HEK293 (cell line): ENCODE measurements at regions not wholly inside any gene's neighbourhood (a gene's known extent, or its start where the extent isn't known, plus 50 kb on each side); places are given as distances from the start of the nearest gene placed in this dataset.
A peak's percentile ranks its signal among the peaks of the same experiment; 100 is the strongest.

Experiments
- CTCF ChIA-PET: fragments of 350-600 bp; formaldehyde crosslinking; extraction: SDS; loops from one replicate; lab custom pipeline; 2021; ENCODE audit warnings: antibody characterized with exemption; lab: Yijun Ruan, JAX
- POLR2A ChIA-PET: fragments of 300-600 bp; formaldehyde crosslinking; extraction: SDS; loops from one replicate; lab custom pipeline; 2020; ENCODE audit warnings: antibody characterized with exemption, inconsistent platforms; lab: Yijun Ruan, JAX
- H3K27ac ChIP-seq: fragments of 200-500 bp; sonication (Bioruptor generic); 2 replicates; pipeline ENCODE4 v1.5.1; 2014; ENCODE audit warnings: low read depth, low read length, control low read depth, inconsistent platforms; ENCODE audit errors: extremely low read depth
- H3K36me3 ChIP-seq, 2 experiments: fragments of 200-500 bp in 1 of 2; sonication (Bioruptor generic) in 1 of 2; 1 replicate in 1 of 2; 2 replicates in 1 of 2; pipeline ENCODE4 v1.5.1; 2014 to 2017; ENCODE audit warnings: inconsistent platforms in 2 of 2, low read length in 2 of 2; ENCODE audit not compliant: control insufficient read depth in 2 of 2, insufficient read depth in 1 of 2
- H3K4me1 ChIP-seq: fragments of 200-500 bp; sonication (Bioruptor generic); 2 replicates; pipeline ENCODE4 v1.5.1; 2014; ENCODE audit warnings: mild to moderate bottlenecking, low read length, inconsistent platforms; ENCODE audit not compliant: control insufficient read depth, insufficient read depth
- H3K4me3 ChIP-seq: 2 replicates; pipeline ENCODE4 v1.5.1; 2011; ENCODE audit warnings: low read depth, mild to moderate bottlenecking, control low read depth, low read length, moderate library complexity
- H3K9me3 ChIP-seq: fragments of 200-500 bp; sonication (Bioruptor generic); 2 replicates; pipeline ENCODE4 v1.5.1; 2014; ENCODE audit warnings: low read depth, low read length, inconsistent platforms; ENCODE audit not compliant: control insufficient read depth, insufficient read depth
- EGR2 ChIP-seq: fragments of 450-650 bp; formaldehyde crosslinking; IDR thresholded peaks from 2 replicates; pipeline ENCODE4 v1.5.1; 2016; ENCODE audit warnings: low read depth, missing biosample characterization, missing genetic modification characterization
- IKZF3 ChIP-seq: fragments of 450-650 bp; IDR thresholded peaks from 2 replicates; pipeline ENCODE4 v1.5.0; 2018; ENCODE audit warnings: missing biosample characterization, mild to moderate bottlenecking, missing genetic modification characterization, moderate library complexity
- MEIS1 ChIP-seq: sonication (generic); formaldehyde crosslinking; IDR thresholded peaks from 2 replicates; pipeline ENCODE4 v1.8.1; 2022; ENCODE audit warnings: missing genetic modification reagents, mild to moderate bottlenecking, borderline replicate concordance
- MYNN ChIP-seq: fragments of 450-650 bp; formaldehyde crosslinking; IDR thresholded peaks from 2 replicates; pipeline ENCODE4 v1.5.1; 2016; ENCODE audit warnings: missing biosample characterization, missing genetic modification characterization, borderline replicate concordance
- MZF1 ChIP-seq: fragments of 450-650 bp; formaldehyde crosslinking; IDR thresholded peaks from 2 replicates; pipeline ENCODE4 v1.5.1; 2017; ENCODE audit warnings: missing biosample characterization, missing genetic modification characterization, borderline replicate concordance
- OVOL3 ChIP-seq: fragments of 450-650 bp; formaldehyde crosslinking; IDR thresholded peaks from 2 replicates; pipeline ENCODE4 v1.5.1; 2016; ENCODE audit warnings: missing biosample characterization, missing genetic modification characterization
- PRDM6 ChIP-seq: fragments of 450-650 bp; formaldehyde crosslinking; IDR thresholded peaks from 2 replicates; pipeline ENCODE4 v1.5.1; 2017; ENCODE audit warnings: missing biosample characterization, missing genetic modification characterization
- REPIN1 ChIP-seq: fragments of 450-650 bp; formaldehyde crosslinking; IDR thresholded peaks from 2 replicates; pipeline ENCODE4 v1.5.1; 2017; ENCODE audit warnings: missing biosample characterization, missing genetic modification characterization, low read depth
- SCRT2 ChIP-seq: fragments of 450-650 bp; formaldehyde crosslinking; IDR thresholded peaks from 2 replicates; pipeline ENCODE4 v1.5.1; 2016; ENCODE audit warnings: missing biosample characterization, missing genetic modification characterization
- ZBTB48 ChIP-seq: fragments of 450-650 bp; formaldehyde crosslinking; IDR thresholded peaks from 2 replicates; pipeline ENCODE4 v1.5.1; 2016; ENCODE audit warnings: missing biosample characterization, missing genetic modification characterization
- ZFHX2 ChIP-seq: fragments of 450-650 bp; formaldehyde crosslinking; conservative IDR thresholded peaks from 2 replicates; pipeline ENCODE4 v1.5.1; 2016; ENCODE audit warnings: missing biosample characterization, missing genetic modification characterization
- ZFP3 ChIP-seq: fragments of 450-650 bp; formaldehyde crosslinking; IDR thresholded peaks from 2 replicates; pipeline ENCODE4 v1.5.1; 2016; ENCODE audit warnings: low read depth, missing biosample characterization, missing genetic modification characterization
- ZNF16 ChIP-seq: fragments of 450-650 bp; formaldehyde crosslinking; IDR thresholded peaks from 2 replicates; pipeline ENCODE4 v1.5.1; 2016; ENCODE audit warnings: low read depth, missing biosample characterization, missing genetic modification characterization
- ZNF248 ChIP-seq: fragments of 450-650 bp; formaldehyde crosslinking; IDR thresholded peaks from 2 replicates; pipeline ENCODE4 v1.5.1; 2017; ENCODE audit warnings: missing biosample characterization, missing genetic modification characterization
- ZNF350 ChIP-seq: fragments of 450-650 bp; formaldehyde crosslinking; IDR thresholded peaks from 2 replicates; pipeline ENCODE4 v1.5.0; 2017; ENCODE audit warnings: missing biosample characterization, mild to moderate bottlenecking, missing genetic modification characterization
- ZNF398 ChIP-seq: fragments of 450-650 bp; formaldehyde crosslinking; IDR thresholded peaks from 2 replicates; pipeline ENCODE4 v1.5.1; 2017; ENCODE audit warnings: missing biosample characterization, missing genetic modification characterization
- ZNF501 ChIP-seq: fragments of 450-650 bp; formaldehyde crosslinking; IDR thresholded peaks from 2 replicates; pipeline ENCODE4 v1.5.1; 2016; ENCODE audit warnings: missing biosample characterization, missing genetic modification characterization
- ZNF639 ChIP-seq: fragments of 450-650 bp; formaldehyde crosslinking; IDR thresholded peaks from 2 replicates; pipeline ENCODE4 v1.5.1; 2016; ENCODE audit warnings: missing biosample characterization, missing genetic modification characterization
- ZNF768 ChIP-seq: fragments of 450-650 bp; formaldehyde crosslinking; IDR thresholded peaks from 2 replicates; pipeline ENCODE4 v1.5.1; 2018; ENCODE audit warnings: missing biosample characterization, mild to moderate bottlenecking, missing genetic modification characterization
- ZNF776 ChIP-seq: fragments of 450-650 bp; formaldehyde crosslinking; IDR thresholded peaks from 2 replicates; pipeline ENCODE4 v1.5.0; 2017; ENCODE audit warnings: missing biosample characterization, missing genetic modification characterization, borderline replicate concordance
- ZNF830 ChIP-seq: fragments of 450-650 bp; IDR thresholded peaks from 2 replicates; pipeline ENCODE4 v1.5.0; 2018; ENCODE audit warnings: missing biosample characterization, missing genetic modification characterization, low read depth, mild to moderate bottlenecking, moderate library complexity

- POLR2A ChIA-PET, result interaction anchor here (0.6 kb wide), 1 partner anchor 29 kb away, joined by 6 read pairs; no protein-coding TSS in a partner anchor
- Histone ChIP-seq H3K36me3 (no peaks in the 10 kb centered on the region), H3K9me3 (no peaks in the 10 kb centered on the region), H3K4me1 (no peaks in the 10 kb centered on the region), H3K4me3 (no peak overlapping the region), H3K27ac (no peak overlapping the region)
- 0 out of 2 replicates have a peak, but pooled peaks have one; percentile 15 for TF ChIP-seq EGR2
- TF ChIP-seq ZNF639 (tag by site-specific recombination), result no peak
- CTCF ChIA-PET, result interaction anchor here (0.6 kb wide), 1 partner anchor 14 kb away, joined by 4 read pairs; no protein-coding TSS in a partner anchor
These were observed 72.6 kb upstream of the ASB18 start for GRCh38 chr2:236336575-236337464.

- Histone ChIP-seq H3K4me3 (no peak overlapping the region), H3K4me1 (no peaks in the 10 kb centered on the region), H3K27ac (no peak overlapping the region), H3K9me3 (no peaks in the 10 kb centered on the region), H3K36me3 (no peaks in the 10 kb centered on the region)
- TF ChIP-seq ZNF350 (tag by site-specific recombination) (no peak), ZNF768 (tag by site-specific recombination) (no peak), ZFP3 (tag by site-specific recombination) (no peak), IKZF3 (no peak), ZNF776 (no peak), MEIS1 (CRISPR knock-in tag) (no peak), REPIN1 (tag by site-specific recombination) (no peak), ZNF830 (tag by site-specific recombination) (no peak), ZNF501 (tag by site-specific recombination) (no peak), MZF1 (tag by site-specific recombination) (no peak), OVOL3 (tag by site-specific recombination) (no peak)
- ChIA-PET POLR2A (no interaction called here), CTCF (no interaction called here)
These were observed 73.5 kb upstream of the ASB18 start for GRCh38 chr2:236337465-236338325.

GRCh38 chr2:236338495-236339184 lies 74.4 kb upstream of the ASB18 start:
- no peaks in the 10 kb centered on the region for H3K9me3 ChIP-seq
- no peak overlapping the region for H3K4me3 ChIP-seq
- no peaks in the 10 kb centered on the region for H3K36me3 ChIP-seq
- TF ChIP-seq ZNF398 (tag by site-specific recombination), result no peak
- no peak for TF ChIP-seq ZNF16 (tag by site-specific recombination)
- TF ChIP-seq PRDM6 (tag by site-specific recombination), result no peak
- no peak for TF ChIP-seq MYNN (tag by site-specific recombination)
- TF ChIP-seq SCRT2 (tag by site-specific recombination), result no peak
- no peak for TF ChIP-seq ZNF248 (tag by site-specific recombination)
- 0 out of 2 replicates have a peak, but pooled peaks have one; percentile 17 for TF ChIP-seq ZFHX2 (tag by site-specific recombination)
- TF ChIP-seq ZBTB48, result no peak
- no peak overlapping the region for H3K27ac ChIP-seq
- CTCF ChIA-PET, result interaction anchor here (0.6 kb wide), 1 partner anchor 18 kb away, joined by 3 read pairs; no protein-coding TSS in a partner anchor
- H3K4me1 ChIP-seq, result no peaks in the 10 kb centered on the region
- POLR2A ChIA-PET, result no interaction called here
